IMR-90 (cell line): ENCODE measurements at regions not wholly inside any gene's neighbourhood (a gene's known extent, or its start where the extent isn't known, plus 50 kb on each side); places are given as distances from the start of the nearest gene placed in this dataset.

Experiments used
- ATAC-seq: fragments of 200-7000 bp; cut with Tn5 transposase; 2 replicates; pipeline ENCODE4 v1.9.1; 2020; ENCODE audit warnings: low read depth, mild to moderate bottlenecking, moderate library complexity
- BruUV-seq: library from RNA; stranded (reverse); fragments of 400-500 nt; replicated peaks from 2 replicates; lab custom pipeline; 2021; lab: Mats Ljungman, UMichigan
- CTCF ChIA-PET: fragments of 300-600 bp; formaldehyde crosslinking; extraction: SDS; loops from one replicate; lab custom pipeline; 2021; ENCODE audit warnings: antibody characterized with exemption; lab: Yijun Ruan, JAX
- POLR2A ChIA-PET: fragments of 300-600 bp; sonication (Branson Sonifier 250); formaldehyde crosslinking; loops from one replicate; lab custom pipeline; 2022; ENCODE audit warnings: antibody characterized with exemption; ENCODE audit not compliant: unreplicated experiment; lab: Charles Lee
- DNase-seq: peaks from one replicate; pipeline ENCODE4 v3.0.0; 2013
- H2AFZ ChIP-seq: replicated peaks from 2 replicates; pipeline ENCODE3; 2013; ENCODE audit warnings: low read length, mild to moderate bottlenecking; ENCODE audit not compliant: poor library complexity
- H2AK5ac ChIP-seq: 2 replicates; pipeline ENCODE4 v1.6.1; 2013; ENCODE audit warnings: low read depth, low read length, inconsistent platforms
- H2AK9ac ChIP-seq: replicated peaks from 2 replicates; pipeline ENCODE3; 2013; ENCODE audit warnings: mild to moderate bottlenecking, low read depth, low read length, moderate library complexity; ENCODE audit not compliant: poor library complexity
- H2BK120ac ChIP-seq: 2 replicates; pipeline ENCODE4 v1.6.1; 2013; ENCODE audit warnings: low read depth, low read length, inconsistent platforms
- H2BK15ac ChIP-seq: 3 replicates; pipeline ENCODE4 v1.6.1; 2013; ENCODE audit warnings: low read depth, low read length, inconsistent platforms
- H2BK20ac ChIP-seq: 2 replicates; pipeline ENCODE4 v1.6.1; 2013; ENCODE audit warnings: low read depth, mild to moderate bottlenecking, inconsistent platforms, low read length, moderate library complexity
- H2BK5ac ChIP-seq: 2 replicates; pipeline ENCODE4 v1.6.1; 2013; ENCODE audit warnings: mild to moderate bottlenecking, low read depth, low read length, inconsistent platforms; ENCODE audit not compliant: poor library complexity, severe bottlenecking
- H3K14ac ChIP-seq: replicated peaks from 2 replicates; pipeline ENCODE4 v1.6.1; 2013; ENCODE audit warnings: low read depth, low read length, inconsistent platforms
- H3K18ac ChIP-seq: 2 replicates; pipeline ENCODE4 v1.6.1; 2013; ENCODE audit warnings: low read depth, low read length, control low read depth
- H3K23ac ChIP-seq: 2 replicates; pipeline ENCODE4 v1.6.1; 2013; ENCODE audit warnings: low read depth, low read length, inconsistent platforms
- H3K27ac ChIP-seq: 2 replicates; pipeline ENCODE4 v1.5.1; 2013; ENCODE audit warnings: mild to moderate bottlenecking, control low read depth, low read length; ENCODE audit not compliant: insufficient read depth
- H3K27me3 ChIP-seq: 2 replicates; pipeline ENCODE4 v1.6.1; 2013; ENCODE audit warnings: low read length; ENCODE audit not compliant: control insufficient read depth, insufficient read depth
- H3K36me3 ChIP-seq: 2 replicates; pipeline ENCODE4 v1.6.1; 2013; ENCODE audit warnings: low read length, mixed read lengths; ENCODE audit not compliant: control insufficient read depth, insufficient read depth
- H3K4ac ChIP-seq: 2 replicates; pipeline ENCODE4 v1.6.1; 2013; ENCODE audit warnings: low read depth, low read length, inconsistent platforms
- H3K4me1 ChIP-seq: 2 replicates; pipeline ENCODE4 v1.6.1; 2013; ENCODE audit warnings: low read length, mixed read lengths; ENCODE audit not compliant: control insufficient read depth, insufficient read depth
- H3K4me2 ChIP-seq: 2 replicates; pipeline ENCODE4 v1.6.1; 2013; ENCODE audit warnings: low read depth, mild to moderate bottlenecking, control low read depth, low read length, moderate library complexity
- H3K4me3 ChIP-seq: 2 replicates; pipeline ENCODE4 v1.5.1; 2013; ENCODE audit warnings: low read depth, mild to moderate bottlenecking, control low read depth, low read length, moderate library complexity; ENCODE audit not compliant: insufficient read depth
- H3K56ac ChIP-seq: 2 replicates; pipeline ENCODE4 v1.6.1; 2013; ENCODE audit warnings: low read length, inconsistent platforms; ENCODE audit not compliant: insufficient read depth; ENCODE audit errors: extremely low read depth
- H3K79me1 ChIP-seq, 2 experiments: 2 replicates each; pipeline ENCODE4 v1.6.1; 2013; ENCODE audit warnings: low read length in 2 of 2, inconsistent platforms in 1 of 2, low read depth in 1 of 2
- H3K9ac ChIP-seq: 2 replicates; pipeline ENCODE4 v1.6.1; 2013; ENCODE audit warnings: low read depth, low read length, control low read depth
- H3K9me1 ChIP-seq: 2 replicates; pipeline ENCODE4 v1.6.1; 2013; ENCODE audit warnings: low read length, inconsistent platforms; ENCODE audit not compliant: insufficient read depth
- H3K9me3 ChIP-seq: 2 replicates; pipeline ENCODE4 v1.6.1; 2013; ENCODE audit warnings: low read length; ENCODE audit not compliant: control insufficient read depth, insufficient read depth
- H4K20me1 ChIP-seq: 2 replicates; pipeline ENCODE4 v1.6.1; 2013; ENCODE audit warnings: low read length, inconsistent platforms; ENCODE audit not compliant: insufficient read depth
- H4K5ac ChIP-seq: 2 replicates; pipeline ENCODE4 v1.6.1; 2013; ENCODE audit warnings: mild to moderate bottlenecking, low read depth, low read length, control low read depth
- H4K8ac ChIP-seq, 2 experiments: 2 replicates each; pipeline ENCODE4 v1.6.1; 2013; ENCODE audit warnings: low read depth in 2 of 2, low read length in 2 of 2, control low read depth in 1 of 2, inconsistent platforms in 1 of 2
- H4K91ac ChIP-seq: 2 replicates; pipeline ENCODE4 v1.6.1; 2013; ENCODE audit warnings: low read depth, low read length, inconsistent platforms; ENCODE audit not compliant: insufficient read depth
- CHD1 ChIP-seq: IDR thresholded peaks from 2 replicates; pipeline ENCODE4 v1.6.1; 2012; ENCODE audit warnings: low read depth, low read length, improper control_type of control experiment
- CTCF ChIP-seq: conservative IDR thresholded peaks from 2 replicates; pipeline ENCODE4 v1.5.1; 2012; ENCODE audit warnings: mild to moderate bottlenecking, low read depth, low read length, improper control_type of control experiment
- NFE2L2 ChIP-seq: fragments of 150-350 bp; IDR thresholded peaks from 2 replicates; pipeline ENCODE4 v1.6.1; 2016; ENCODE audit warnings: low read depth, mild to moderate bottlenecking, low read length
- POLR2A ChIP-seq: IDR thresholded peaks from 2 replicates; pipeline ENCODE4 v1.6.1; 2012; ENCODE audit warnings: mild to moderate bottlenecking, low read depth, low read length
- RAD21 ChIP-seq: IDR thresholded peaks from 2 replicates; pipeline ENCODE4 v1.6.1; 2012; ENCODE audit warnings: low read length, improper control_type of control experiment
- SMC3 ChIP-seq: fragments of 150-350 bp; IDR thresholded peaks from 2 replicates; pipeline ENCODE4 v1.6.1; 2016; ENCODE audit warnings: low read depth, mild to moderate bottlenecking, antibody characterized with exemption, low read length, moderate library complexity
- WGBS, 2 experiments: methylation state at CpG; one replicate each; pipeline versions ENCODE4 v1.1.5 to v1.1.7; 2013; ENCODE audit warnings: missing lambda C conversion rate in 2 of 2; ENCODE audit not compliant: insufficient read length in 1 of 2; ENCODE audit errors: extremely low coverage in 2 of 2; 5-methylcytosine and 5-hydroxymethylcytosine counted together
- dilution Hi-C: fragments of 300-500 bp; cut with HindIII; formaldehyde crosslinking; loops from one replicate; pipeline ENCODE4 v1.14.3; 2018; ENCODE audit warnings: low sequenced_read_pairs; ENCODE audit not compliant: unreplicated experiment
- in situ Hi-C: fragments of 300-500 bp; cut with MboI; formaldehyde crosslinking; loops from 3 replicates; pipeline ENCODE4 v1.14.3; 2019; ENCODE audit warnings: low sequenced_read_pairs, inconsistent platforms, mixed read lengths
- intact Hi-C: fragments of 100-400 bp; cut with micrococcal nuclease; formaldehyde crosslinking; loops from 2 replicates; pipeline ENCODE4 v1.10.0; 2022

DNA sequence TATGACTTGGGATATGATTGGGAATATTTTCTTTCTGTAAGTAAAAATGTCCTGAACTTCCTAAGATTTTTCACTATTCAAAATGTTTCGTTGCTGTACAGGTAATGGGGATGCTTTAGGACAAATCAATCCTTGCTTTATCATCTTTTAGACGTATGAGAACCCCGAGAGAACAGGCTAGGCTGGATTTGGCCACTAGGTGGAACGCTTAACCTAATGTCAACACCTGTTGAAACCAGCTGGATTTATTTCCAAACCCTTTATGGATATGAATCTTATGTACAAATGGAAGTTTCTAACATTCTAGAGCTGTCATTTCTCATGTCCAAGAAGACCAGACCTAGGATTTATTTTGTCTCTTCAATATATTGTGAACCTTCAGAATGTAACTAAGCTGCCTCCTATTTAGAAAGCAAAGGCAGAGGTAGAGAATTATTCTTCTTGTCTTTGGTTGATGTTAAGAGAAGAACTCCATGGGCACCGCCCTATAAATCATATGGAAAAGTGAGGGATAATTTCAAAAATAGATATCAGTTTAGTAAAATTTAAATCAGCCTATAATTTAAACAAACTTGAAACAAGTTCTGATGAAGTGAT lies 96.7 kb downstream of the PMAIP1 start:
- dilution Hi-C loops (loop anchor here (25.0 kb wide), 1 partner anchor 566 kb away; no protein-coding TSS in a partner anchor), in situ Hi-C loops (no loop called here), intact Hi-C loops (loop anchor here (1.0 to 10.0 kb wide), 5 partner anchors 178 to 553 kb away; no protein-coding TSS in a partner anchor)
- CTCF ChIA-PET, result interaction anchor here (0.5 to 1.5 kb wide), 17 partner anchors 10 to 553 kb away, joined by 3 to 19 read pairs (median 3); no protein-coding TSS in a partner anchor
- Histone ChIP-seq H4K91ac (no peak overlapping the region), H2BK20ac (no peak overlapping the region), H3K27ac (no peak overlapping the region), H3K14ac (no peak overlapping the region), H2BK15ac (no peak overlapping the region), H4K5ac (no peak overlapping the region), H3K27me3 (peaks cover 16% of the 10 kb centered on the region), H2BK5ac (no peak overlapping the region), H4K20me1 (no peaks in the 10 kb centered on the region), H3K18ac (no peak overlapping the region), H3K36me3 (no peaks in the 10 kb centered on the region), H3K9ac (no peak overlapping the region), H2AK5ac (no peak overlapping the region), H2AFZ (no peak overlapping the region), H3K9me3 (no peaks in the 10 kb centered on the region), H3K23ac (no peak overlapping the region), H3K79me1 (no peaks in the 10 kb centered on the region), H3K4me2 (no peak overlapping the region), H3K56ac (no peak overlapping the region), H3K4me3 (no peak overlapping the region), H3K9me1 (no peaks in the 10 kb centered on the region), H3K4me1 (no peaks in the 10 kb centered on the region), H3K4ac (no peak overlapping the region), H4K8ac (no peak overlapping the region), H2AK9ac (no peak overlapping the region), H2BK120ac (no peak overlapping the region)
- no TSS peak for BruUV-seq
- ATAC-seq, result peak; percentile 76
- TF ChIP-seq RAD21 (peak; percentile 76), POLR2A (no peak), CTCF (peak; percentile 73), CHD1 (no peak), SMC3 (peak; percentile 76), NFE2L2 (no peak)
- WGBS, 2 experiments, result no CpG with 5 or more reads among the region's 5 CpGs
- POLR2A ChIA-PET, result no interaction called here
- DNase-seq, result peak; percentile 57
